ENCODE measurements at regions not wholly inside any gene's neighbourhood (a gene's known extent, or its start where the extent isn't known, plus 50 kb on each side); places are given as distances from the start of the nearest gene placed in this dataset.

DNA sequence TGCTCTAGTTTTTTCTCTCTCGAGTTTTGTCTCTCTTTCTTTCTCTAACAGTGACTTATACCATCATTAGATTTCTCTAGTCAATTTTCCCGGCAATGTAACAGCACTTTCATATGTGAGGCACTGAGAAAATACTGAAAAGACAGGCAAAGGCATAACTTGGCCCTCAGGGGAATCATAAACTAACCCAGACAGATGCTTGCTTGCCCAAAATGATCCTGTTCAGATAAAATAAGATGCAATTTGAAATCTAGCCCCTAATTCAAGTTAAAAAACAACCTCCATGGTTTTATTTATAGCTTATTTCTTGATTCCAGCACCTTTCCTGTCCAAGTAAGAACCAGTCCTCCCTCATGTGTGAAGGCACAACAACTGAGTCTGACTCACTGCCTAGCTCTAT lies 294.6 kb downstream of the GAS1 start:
- H3K4me3 ChIP-seq = no peak overlapping the region
- intact Hi-C loops (cut with DNase I) = no loop called here
- H3K27ac ChIP-seq (replicated peaks in 1 of 4) = no peak overlapping the region
- no peaks in the 10 kb centered on the region for H3K4me1 ChIP-seq
- no peaks in the 10 kb centered on the region for H3K9me3 ChIP-seq
- no peaks in the 10 kb centered on the region for H3K27me3 ChIP-seq
- WGBS = 89% methylated on average over 2 of the region's 2 CpGs
- no peaks in the 10 kb centered on the region for H3K36me3 ChIP-seq
- no peak for TF ChIP-seq POLR2AphosphoS5 (IDR thresholded peaks at IDR 0.05)
- TF ChIP-seq EP300 (IDR thresholded peaks at IDR 0.05) = no peak
- TF ChIP-seq POLR2A (IDR thresholded peaks at IDR 0.05; ENCODE audit: low read depth) = no peak
- TF ChIP-seq CTCF (IDR thresholded peaks at IDR 0.05) = no peak
- no peak for DNase-seq (ENCODE audit: extremely low spot score)

GRCh38 chr9:86649913-86650312 lies 295.7 kb upstream of the TUT7 start:
- Histone ChIP-seq H3K4me3 (no peak overlapping the region), H3K9me3 (no peaks in the 10 kb centered on the region), H3K4me1 (no peaks in the 10 kb centered on the region), H3K36me3 (no peaks in the 10 kb centered on the region), H3K27me3 (no peaks in the 10 kb centered on the region), H3K27ac (replicated peaks in 1 of 4) (no peak overlapping the region)
- DNase-seq (ENCODE audit: extremely low spot score) = no peak
- intact Hi-C loops (cut with DNase I) = no loop called here
- TF ChIP-seq CTCF (IDR thresholded peaks at IDR 0.05) = no peak
- TF ChIP-seq EP300 (IDR thresholded peaks at IDR 0.05) = no peak
- TF ChIP-seq POLR2AphosphoS5 (IDR thresholded peaks at IDR 0.05) = no peak
- no peak for TF ChIP-seq POLR2A (IDR thresholded peaks at IDR 0.05; ENCODE audit: low read depth)
- 96% methylated on average over 4 of the region's 4 CpGs for WGBS

- intact Hi-C loops (cut with DNase I) = no loop called here
- H3K4me3 ChIP-seq = no peak overlapping the region
- H3K27ac ChIP-seq (replicated peaks in 1 of 4) = no peak overlapping the region
- H3K9me3 ChIP-seq = no peaks in the 10 kb centered on the region
- H3K4me1 ChIP-seq = no peaks in the 10 kb centered on the region
- no peaks in the 10 kb centered on the region for H3K27me3 ChIP-seq
- no peaks in the 10 kb centered on the region for H3K36me3 ChIP-seq
- no peak for TF ChIP-seq EP300 (IDR thresholded peaks at IDR 0.05)
- no peak for TF ChIP-seq POLR2AphosphoS5 (IDR thresholded peaks at IDR 0.05)
- no peak for TF ChIP-seq CTCF (IDR thresholded peaks at IDR 0.05)
- TF ChIP-seq POLR2A (IDR thresholded peaks at IDR 0.05; ENCODE audit: low read depth) = no peak
- WGBS = 93% methylated on average over 6 of the region's 6 CpGs
- peak; percentile 72 for DNase-seq (ENCODE audit: extremely low spot score)
These were observed 294.6 kb upstream of the TUT7 start for GRCh38 chr9:86648828-86649170.

- DNase-seq (ENCODE audit: extremely low spot score) = no peak
- no peak for TF ChIP-seq CTCF (IDR thresholded peaks at IDR 0.05)
- no peak for TF ChIP-seq POLR2A (IDR thresholded peaks at IDR 0.05; ENCODE audit: low read depth)
- TF ChIP-seq EP300 (IDR thresholded peaks at IDR 0.05) = no peak
- TF ChIP-seq POLR2AphosphoS5 (IDR thresholded peaks at IDR 0.05) = no peak
- Histone ChIP-seq H3K9me3 (no peaks in the 10 kb centered on the region), H3K4me1 (no peaks in the 10 kb centered on the region), H3K27ac (replicated peaks in 1 of 4) (no peak overlapping the region), H3K4me3 (no peak overlapping the region), H3K36me3 (no peaks in the 10 kb centered on the region), H3K27me3 (no peaks in the 10 kb centered on the region)
- WGBS = 97% methylated on average over 4 of the region's 4 CpGs
- intact Hi-C loops (cut with DNase I) = no loop called here
These were observed 294.1 kb upstream of the TUT7 start for GRCh38 chr9:86648156-86648827.

GRCh38 chr9:86645303-86645702 lies 291.1 kb upstream of the TUT7 start:
- H3K4me3 ChIP-seq = no peak overlapping the region
- no peaks in the 10 kb centered on the region for H3K27me3 ChIP-seq
- TF ChIP-seq POLR2AphosphoS5 (IDR thresholded peaks at IDR 0.05) (no peak), CTCF (IDR thresholded peaks at IDR 0.05) (no peak), EP300 (IDR thresholded peaks at IDR 0.05) (no peak), POLR2A (IDR thresholded peaks at IDR 0.05; ENCODE audit: low read depth) (no peak)
- no peak overlapping the region for H3K27ac ChIP-seq (replicated peaks in 1 of 4)
- peaks cover 0 to 2% (median under 1%) of the 10 kb centered on the region in 4 donors for H3K4me1 ChIP-seq
- H3K36me3 ChIP-seq = no peaks in the 10 kb centered on the region
- intact Hi-C loops (cut with DNase I) = no loop called here
- DNase-seq (ENCODE audit: extremely low spot score) = peak; percentile 78
- 96% methylated on average over 18 of the region's 21 CpGs for WGBS
- H3K9me3 ChIP-seq = no peaks in the 10 kb centered on the region

Data from esophagus muscularis mucosa (tissue), 4 donors.